MM.1S (cell line): ENCODE measurements at regions not wholly inside any gene's neighbourhood (a gene's known extent, or its start where the extent isn't known, plus 50 kb on each side); places are given as distances from the start of the nearest gene placed in this dataset.

Source experiments
- DNase-seq: peaks from one replicate; pipeline ENCODE4 v3.0.0-alpha.2; 2015
- H2AFZ ChIP-seq: fragments of 300-600 bp; sonication (generic); 2 replicates; pipeline ENCODE4 v1.6.0; 2016; ENCODE audit warnings: antibody characterized with exemption, low read length
- H3F3A ChIP-seq: fragments of 300-600 bp; sonication (generic); 2 replicates; pipeline ENCODE4 v1.6.1; 2016; ENCODE audit warnings: mild to moderate bottlenecking, antibody characterized with exemption, low read length, moderate library complexity, mixed read lengths; ENCODE audit not compliant: insufficient read depth
- H3K27ac ChIP-seq: fragments of 300-600 bp; sonication (generic); 2 replicates; pipeline ENCODE4 v1.5.1; 2016; ENCODE audit warnings: mild to moderate bottlenecking, low read length
- H3K27me3 ChIP-seq: fragments of 300-600 bp; sonication (generic); replicated peaks from 2 replicates; pipeline ENCODE4 v1.6.0; 2016; ENCODE audit warnings: low read length; ENCODE audit not compliant: insufficient read depth
- H3K36me3 ChIP-seq: fragments of 300-600 bp; sonication (generic); replicated peaks from 2 replicates; pipeline ENCODE4 v1.6.1; 2016; ENCODE audit warnings: mild to moderate bottlenecking, low read length, mixed read lengths; ENCODE audit not compliant: insufficient read depth
- H3K4me1 ChIP-seq: fragments of 300-600 bp; sonication (generic); 2 replicates; pipeline ENCODE4 v1.6.1; 2016; ENCODE audit warnings: low read length, mixed read lengths
- H3K4me2 ChIP-seq: fragments of 300-600 bp; sonication (generic); 2 replicates; pipeline ENCODE4 v1.6.0; 2016; ENCODE audit warnings: low read depth, low read length
- H3K4me3 ChIP-seq: fragments of 300-600 bp; sonication (generic); 2 replicates; pipeline ENCODE4 v1.5.1; 2016; ENCODE audit warnings: low read length, mixed read lengths
- H3K79me2 ChIP-seq: fragments of 300-600 bp; sonication (generic); 2 replicates; pipeline ENCODE4 v1.6.1; 2016; ENCODE audit warnings: mixed run types, low read length, mixed read lengths
- H3K9ac ChIP-seq: fragments of 300-600 bp; sonication (generic); 2 replicates; pipeline ENCODE4 v1.6.1; 2016; ENCODE audit warnings: low read length, mixed read lengths
- H3K9me2 ChIP-seq: fragments of 300-600 bp; sonication (generic); replicated peaks from 2 replicates; pipeline ENCODE4 v1.6.1; 2016; ENCODE audit warnings: mild to moderate bottlenecking, low read length, mixed read lengths; ENCODE audit not compliant: insufficient read depth
- H3K9me3 ChIP-seq: fragments of 300-600 bp; sonication (generic); replicated peaks from 2 replicates; pipeline ENCODE4 v1.6.1; 2016; ENCODE audit warnings: mild to moderate bottlenecking, low read length, mixed read lengths; ENCODE audit not compliant: insufficient read depth
- H4K20me1 ChIP-seq: fragments of 300-600 bp; sonication (generic); 2 replicates; pipeline ENCODE4 v1.6.1; 2016; ENCODE audit warnings: mild to moderate bottlenecking, low read length, moderate library complexity, mixed read lengths; ENCODE audit not compliant: insufficient read depth
- EZH2 ChIP-seq: fragments of 300-600 bp; sonication (generic); optimal IDR thresholded peaks from 2 replicates; pipeline ENCODE3; 2017; ENCODE audit warnings: low read depth, mild to moderate bottlenecking, antibody characterized with exemption, low read length, mixed read lengths
- EZH2phosphoT487 ChIP-seq: fragments of 300-600 bp; sonication (generic); IDR thresholded peaks from 2 replicates; pipeline ENCODE4 v1.6.1; 2018; ENCODE audit warnings: antibody characterized with exemption, low read length
- TF ChIP-seq, protein P1 (sequence below): fragments of 300-600 bp; sonication (generic); IDR thresholded peaks from 2 replicates; pipeline ENCODE4 v1.5.1; 2016; ENCODE audit warnings: antibody characterized with exemption, low read length, mixed read lengths

GRCh38 chr20:56896447-56896846, 267.3 kb downstream of the TFAP2C start:
- Histone ChIP-seq H3K4me3 (no peak overlapping the region), H3K9me2 (no peaks in the 10 kb centered on the region), H3K9me3 (no peaks in the 10 kb centered on the region), H3K79me2 (no peaks in the 10 kb centered on the region), H3K27ac (no peak overlapping the region), H3K27me3 (0 out of 2 replicates have a peak, but pooled peaks cover 3% of the 10 kb centered on the region), H3K9ac (no peak overlapping the region), H3K4me1 (no peaks in the 10 kb centered on the region), H2AFZ (no peak overlapping the region), H3K36me3 (no peaks in the 10 kb centered on the region), H3K4me2 (no peak overlapping the region), H3F3A (no peaks in the 10 kb centered on the region), H4K20me1 (no peaks in the 10 kb centered on the region)
- no peak for DNase-seq
- TF ChIP-seq EZH2 (no peak), EZH2phosphoT487 (no peak)
- TF ChIP-seq, protein P1, sequence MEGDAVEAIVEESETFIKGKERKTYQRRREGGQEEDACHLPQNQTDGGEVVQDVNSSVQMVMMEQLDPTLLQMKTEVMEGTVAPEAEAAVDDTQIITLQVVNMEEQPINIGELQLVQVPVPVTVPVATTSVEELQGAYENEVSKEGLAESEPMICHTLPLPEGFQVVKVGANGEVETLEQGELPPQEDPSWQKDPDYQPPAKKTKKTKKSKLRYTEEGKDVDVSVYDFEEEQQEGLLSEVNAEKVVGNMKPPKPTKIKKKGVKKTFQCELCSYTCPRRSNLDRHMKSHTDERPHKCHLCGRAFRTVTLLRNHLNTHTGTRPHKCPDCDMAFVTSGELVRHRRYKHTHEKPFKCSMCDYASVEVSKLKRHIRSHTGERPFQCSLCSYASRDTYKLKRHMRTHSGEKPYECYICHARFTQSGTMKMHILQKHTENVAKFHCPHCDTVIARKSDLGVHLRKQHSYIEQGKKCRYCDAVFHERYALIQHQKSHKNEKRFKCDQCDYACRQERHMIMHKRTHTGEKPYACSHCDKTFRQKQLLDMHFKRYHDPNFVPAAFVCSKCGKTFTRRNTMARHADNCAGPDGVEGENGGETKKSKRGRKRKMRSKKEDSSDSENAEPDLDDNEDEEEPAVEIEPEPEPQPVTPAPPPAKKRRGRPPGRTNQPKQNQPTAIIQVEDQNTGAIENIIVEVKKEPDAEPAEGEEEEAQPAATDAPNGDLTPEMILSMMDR, result no peak

- Histone ChIP-seq H3K4me2 (no peak overlapping the region), H3K9me3 (no peaks in the 10 kb centered on the region), H3K9me2 (no peaks in the 10 kb centered on the region), H3K27ac (no peak overlapping the region), H3K9ac (no peak overlapping the region), H3K4me3 (no peak overlapping the region), H3K4me1 (no peaks in the 10 kb centered on the region), H3F3A (no peaks in the 10 kb centered on the region), H3K79me2 (no peaks in the 10 kb centered on the region), H3K36me3 (no peaks in the 10 kb centered on the region), H3K27me3 (0 out of 2 replicates have a peak, but pooled peaks cover 3% of the 10 kb centered on the region), H4K20me1 (no peaks in the 10 kb centered on the region), H2AFZ (no peak overlapping the region)
- TF ChIP-seq EZH2, result no peak
- TF ChIP-seq, protein P1, result no peak
- no peak for TF ChIP-seq EZH2phosphoT487
- DNase-seq, result no peak
Observed at GRCh38 chr20:56897318-56897957, 268.3 kb downstream of the TFAP2C start.

DNA sequence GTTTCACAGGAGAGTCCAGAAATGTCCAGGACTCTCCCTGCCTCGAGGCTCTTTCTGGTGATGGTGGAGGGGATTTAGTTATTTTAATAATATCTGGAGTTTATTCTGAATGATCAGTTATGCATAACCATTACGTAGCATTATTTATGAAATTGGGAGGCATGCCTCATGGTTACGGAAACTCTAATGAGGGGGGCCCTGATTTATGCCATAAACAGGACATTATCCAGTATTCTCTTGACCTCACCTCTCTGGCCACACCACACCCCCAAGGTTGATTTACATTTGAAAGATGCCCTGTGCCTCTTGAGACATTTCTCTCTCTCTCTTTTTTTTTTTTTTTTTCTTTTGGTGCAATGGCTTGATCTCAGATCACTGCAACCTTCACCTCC, 268.8 kb downstream of the TFAP2C start:
- Histone ChIP-seq H3K79me2 (no peaks in the 10 kb centered on the region), H3K4me2 (no peak overlapping the region), H4K20me1 (no peaks in the 10 kb centered on the region), H3K4me1 (no peaks in the 10 kb centered on the region), H3K4me3 (no peak overlapping the region), H2AFZ (no peak overlapping the region), H3K9ac (no peak overlapping the region), H3K9me3 (no peaks in the 10 kb centered on the region), H3K27ac (no peak overlapping the region), H3K9me2 (no peaks in the 10 kb centered on the region), H3K27me3 (0 out of 2 replicates have a peak, but pooled peaks cover 3% of the 10 kb centered on the region), H3F3A (no peaks in the 10 kb centered on the region), H3K36me3 (no peaks in the 10 kb centered on the region)
- TF ChIP-seq EZH2phosphoT487, result no peak
- TF ChIP-seq, protein P1, result no peak
- no peak for TF ChIP-seq EZH2
- no peak for DNase-seq
